ENCODE measurements at regions not wholly inside any gene's neighbourhood (a gene's known extent, or its start where the extent isn't known, plus 50 kb on each side); places are given as distances from the start of the nearest gene placed in this dataset.

DNA sequence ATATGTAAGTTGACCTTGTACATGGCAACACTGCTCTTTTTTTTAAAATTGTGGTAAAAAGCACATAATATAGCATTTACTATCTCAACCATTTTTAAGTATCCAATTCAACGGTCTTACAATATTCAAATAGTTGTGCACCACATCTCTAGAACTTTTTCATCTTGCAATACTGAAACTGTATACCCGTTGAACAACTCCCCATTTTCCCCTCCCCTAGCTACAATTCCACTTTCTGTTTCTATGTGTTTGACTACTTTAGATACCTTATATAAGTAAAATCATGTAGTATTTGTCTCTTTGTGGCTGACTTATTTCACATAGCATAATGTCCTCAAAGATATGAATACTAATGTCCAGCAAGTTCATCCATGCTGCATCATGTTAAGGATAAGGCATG is 452.1 kb downstream of the TXNL1 start:
- H3K36me3 ChIP-seq = no peaks in the 10 kb centered on the region
- TF ChIP-seq, protein P1, sequence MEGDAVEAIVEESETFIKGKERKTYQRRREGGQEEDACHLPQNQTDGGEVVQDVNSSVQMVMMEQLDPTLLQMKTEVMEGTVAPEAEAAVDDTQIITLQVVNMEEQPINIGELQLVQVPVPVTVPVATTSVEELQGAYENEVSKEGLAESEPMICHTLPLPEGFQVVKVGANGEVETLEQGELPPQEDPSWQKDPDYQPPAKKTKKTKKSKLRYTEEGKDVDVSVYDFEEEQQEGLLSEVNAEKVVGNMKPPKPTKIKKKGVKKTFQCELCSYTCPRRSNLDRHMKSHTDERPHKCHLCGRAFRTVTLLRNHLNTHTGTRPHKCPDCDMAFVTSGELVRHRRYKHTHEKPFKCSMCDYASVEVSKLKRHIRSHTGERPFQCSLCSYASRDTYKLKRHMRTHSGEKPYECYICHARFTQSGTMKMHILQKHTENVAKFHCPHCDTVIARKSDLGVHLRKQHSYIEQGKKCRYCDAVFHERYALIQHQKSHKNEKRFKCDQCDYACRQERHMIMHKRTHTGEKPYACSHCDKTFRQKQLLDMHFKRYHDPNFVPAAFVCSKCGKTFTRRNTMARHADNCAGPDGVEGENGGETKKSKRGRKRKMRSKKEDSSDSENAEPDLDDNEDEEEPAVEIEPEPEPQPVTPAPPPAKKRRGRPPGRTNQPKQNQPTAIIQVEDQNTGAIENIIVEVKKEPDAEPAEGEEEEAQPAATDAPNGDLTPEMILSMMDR (IDR thresholded peaks at IDR 0.05) = no peak
- TF ChIP-seq EP300 (IDR thresholded peaks at IDR 0.05) = no peak
- no peak for TF ChIP-seq POLR2A (IDR thresholded peaks at IDR 0.05)
- no peak for TF ChIP-seq POLR2AphosphoS5 (IDR thresholded peaks at IDR 0.05)
- H3K27ac ChIP-seq = no peak overlapping the region
- H3K9me3 ChIP-seq = no peaks in the 10 kb centered on the region
- H3K4me3 ChIP-seq = no peak overlapping the region
- H3K27me3 ChIP-seq = no peaks in the 10 kb centered on the region
- no peak for DNase-seq
- 74 to 87% methylated on average over 2 of the region's 2 CpGs for WGBS, 2 donors
- H3K4me1 ChIP-seq = no peaks in the 10 kb centered on the region
- no peak for ATAC-seq (ENCODE audit: low FRiP score in 2 of 2)

DNA sequence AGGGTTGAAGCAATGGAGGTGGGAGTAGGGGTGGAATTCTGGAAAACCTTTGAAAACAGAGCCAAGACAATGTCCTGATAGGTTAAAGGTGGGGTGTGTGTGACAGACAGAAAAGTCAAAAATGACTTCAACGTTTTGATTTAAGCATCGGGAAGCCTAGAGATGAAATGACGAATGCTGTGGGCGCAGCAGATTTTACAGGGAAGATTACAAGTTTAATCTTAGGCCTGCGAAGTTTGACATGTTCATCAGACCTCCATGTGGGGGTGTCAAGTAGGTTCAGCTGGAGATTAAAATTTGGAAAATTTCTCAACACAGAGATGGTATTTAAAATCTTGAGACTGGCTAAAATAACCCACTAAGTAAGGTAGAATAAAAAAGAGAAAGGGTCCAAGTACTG is 453.3 kb downstream of the TXNL1 start:
- TF ChIP-seq, protein P1 (IDR thresholded peaks at IDR 0.05) = no peak
- TF ChIP-seq POLR2A (IDR thresholded peaks at IDR 0.05) (no peak), POLR2AphosphoS5 (IDR thresholded peaks at IDR 0.05) (no peak), EP300 (IDR thresholded peaks at IDR 0.05) (no peak)
- Histone ChIP-seq H3K27me3 (no peaks in the 10 kb centered on the region), H3K9me3 (no peaks in the 10 kb centered on the region), H3K4me3 (no peak overlapping the region), H3K27ac (no peak overlapping the region), H3K4me1 (no peaks in the 10 kb centered on the region), H3K36me3 (no peaks in the 10 kb centered on the region)
- WGBS, 2 donors = 96 to 97% methylated on average over 5 of the region's 5 CpGs
- ATAC-seq (ENCODE audit: low FRiP score in 2 of 2) = no peak
- no peak for DNase-seq

DNA sequence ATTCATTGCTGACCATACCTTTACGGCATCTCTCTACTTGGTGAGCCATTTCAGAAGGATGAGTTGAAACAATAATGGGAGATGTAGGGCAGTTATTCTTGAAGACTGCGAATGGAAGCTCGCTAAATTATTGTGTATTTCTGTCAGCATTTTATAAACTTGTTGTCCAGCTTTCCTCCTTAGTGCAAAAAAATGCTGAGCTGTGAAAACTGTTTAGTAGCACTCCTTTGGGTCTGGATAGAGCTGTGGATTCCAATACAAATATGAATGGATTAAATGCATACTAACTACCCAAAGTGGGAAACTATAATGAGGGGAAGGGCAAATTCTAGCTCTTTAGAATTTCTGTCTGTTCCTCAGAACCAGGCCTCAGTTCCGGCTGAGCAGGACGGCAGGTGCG is 461.6 kb downstream of the TXNL1 start:
- Histone ChIP-seq H3K4me1 (no peaks in the 10 kb centered on the region), H3K36me3 (no peaks in the 10 kb centered on the region), H3K27ac (no peak overlapping the region), H3K9me3 (no peaks in the 10 kb centered on the region), H3K27me3 (no peaks in the 10 kb centered on the region), H3K4me3 (no peak overlapping the region)
- no peak for ATAC-seq (ENCODE audit: low FRiP score in 2 of 2)
- 95 to 96% methylated on average over 6 of the region's 6 CpGs for WGBS, 2 donors
- no peak for DNase-seq
- no peak for TF ChIP-seq EP300 (IDR thresholded peaks at IDR 0.05)
- TF ChIP-seq POLR2A (IDR thresholded peaks at IDR 0.05) = no peak
- TF ChIP-seq, protein P1 (IDR thresholded peaks at IDR 0.05) = no peak
- no peak for TF ChIP-seq POLR2AphosphoS5 (IDR thresholded peaks at IDR 0.05)

DNA sequence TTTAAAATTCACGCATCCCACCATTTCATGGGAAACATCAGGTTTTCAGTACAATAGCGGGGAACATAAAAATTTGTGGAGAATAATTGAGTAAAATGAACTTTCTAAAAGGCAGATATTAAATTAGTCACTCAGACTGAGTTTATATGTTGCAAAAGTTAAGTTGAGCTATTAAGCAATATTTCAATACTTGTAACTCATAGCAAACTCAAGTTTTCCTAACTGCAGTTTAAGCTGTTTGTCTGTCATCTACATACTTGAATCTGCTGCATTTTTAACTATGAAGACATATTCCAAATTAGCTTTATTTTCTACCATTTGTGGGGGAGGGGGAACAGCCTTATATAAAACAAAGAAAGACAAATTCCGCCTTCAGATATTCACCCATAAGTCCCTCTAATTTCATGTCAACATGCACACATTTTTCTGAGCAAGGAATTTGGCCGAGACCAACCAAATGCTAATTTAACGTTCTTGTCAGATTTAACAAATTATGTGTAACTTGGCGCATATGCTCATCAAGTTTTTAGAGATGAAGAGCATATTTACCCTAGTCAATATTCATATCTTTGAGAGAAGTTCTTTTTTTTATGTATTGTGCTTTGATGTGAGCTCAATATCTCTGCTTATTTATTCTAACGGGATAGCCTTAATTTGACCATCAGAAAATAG is 462.9 kb downstream of the TXNL1 start:
- no peaks in the 10 kb centered on the region for H3K9me3 ChIP-seq
- ATAC-seq (ENCODE audit: low FRiP score in 2 of 2) (no peak), DNase-seq (no peak)
- no peak overlapping the region for H3K27ac ChIP-seq
- no peaks in the 10 kb centered on the region for H3K4me1 ChIP-seq
- TF ChIP-seq, protein P1 (IDR thresholded peaks at IDR 0.05) = no peak
- TF ChIP-seq EP300 (IDR thresholded peaks at IDR 0.05) (no peak), POLR2AphosphoS5 (IDR thresholded peaks at IDR 0.05) (no peak), POLR2A (IDR thresholded peaks at IDR 0.05) (no peak)
- H3K27me3 ChIP-seq = no peaks in the 10 kb centered on the region
- no peak overlapping the region for H3K4me3 ChIP-seq
- 88 to 90% methylated on average over 7 of the region's 7 CpGs for WGBS, 2 donors
- H3K36me3 ChIP-seq = no peaks in the 10 kb centered on the region

DNA sequence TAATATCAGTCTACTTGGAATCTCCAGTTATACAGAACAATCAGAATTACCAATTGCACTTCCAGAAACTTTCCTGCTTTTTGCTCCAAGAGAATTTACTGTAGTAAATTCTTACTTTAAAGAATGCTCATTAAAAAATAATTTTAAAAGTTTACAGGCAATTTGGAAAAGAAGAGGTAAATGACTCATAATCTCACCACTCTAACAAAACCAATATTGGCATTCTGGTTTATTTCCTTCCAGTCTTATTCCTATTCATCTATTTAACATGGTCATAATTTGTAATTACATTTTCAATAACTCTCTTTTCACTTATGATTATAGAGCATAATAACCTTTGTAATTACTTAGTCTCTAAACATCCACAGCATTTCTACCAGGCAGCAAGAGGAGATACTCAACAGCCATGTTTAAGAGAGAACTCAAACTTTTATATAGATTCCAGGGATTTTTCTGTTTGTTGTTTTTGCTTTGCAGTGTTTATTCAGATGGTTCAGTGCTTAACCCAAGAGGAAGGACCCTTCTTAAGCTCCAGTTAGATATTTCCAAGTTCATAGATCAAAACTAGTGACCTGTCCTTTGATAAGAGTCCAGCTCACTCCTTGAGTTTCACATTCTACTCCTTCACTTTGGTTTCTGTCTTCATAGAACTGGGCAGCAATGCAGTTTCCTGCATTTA is 464.7 kb downstream of the TXNL1 start:
- Histone ChIP-seq H3K27ac (no peak overlapping the region), H3K27me3 (no peaks in the 10 kb centered on the region), H3K36me3 (no peaks in the 10 kb centered on the region), H3K9me3 (no peaks in the 10 kb centered on the region), H3K4me1 (no peaks in the 10 kb centered on the region), H3K4me3 (no peak overlapping the region)
- TF ChIP-seq POLR2A (IDR thresholded peaks at IDR 0.05) = no peak
- TF ChIP-seq, protein P1 (IDR thresholded peaks at IDR 0.05) = no peak
- no peak for TF ChIP-seq POLR2AphosphoS5 (IDR thresholded peaks at IDR 0.05)
- no peak for TF ChIP-seq EP300 (IDR thresholded peaks at IDR 0.05)
- DNase-seq (no peak), ATAC-seq (ENCODE audit: low FRiP score in 2 of 2) (no peak)
